ENCODE measurements at regions not wholly inside any gene's neighbourhood (a gene's known extent, or its start where the extent isn't known, plus 50 kb on each side); places are given as distances from the start of the nearest gene placed in this dataset.

GRCh38 chr21:29991624-29992023 is 51.8 kb upstream of the GRIK1 start:
- Histone ChIP-seq H3K4me3 (ENCODE audit: low read depth, low read length) (no peak overlapping the region), H3K27me3 (replicated peaks) (no peaks in the 10 kb centered on the region), H3K27ac (no peak overlapping the region), H3K36me3 (replicated peaks) (no peaks in the 10 kb centered on the region)
- TF ChIP-seq CTCF (IDR thresholded peaks at IDR 0.05; ENCODE audit: low read depth, low read length, missing control alignments): no peak
- in situ Hi-C loops (cut with HindIII; ENCODE audit: low pct_ligation_motif_present, low sequenced_read_pairs): no loop called here
- no peak for DNase-seq

DNA sequence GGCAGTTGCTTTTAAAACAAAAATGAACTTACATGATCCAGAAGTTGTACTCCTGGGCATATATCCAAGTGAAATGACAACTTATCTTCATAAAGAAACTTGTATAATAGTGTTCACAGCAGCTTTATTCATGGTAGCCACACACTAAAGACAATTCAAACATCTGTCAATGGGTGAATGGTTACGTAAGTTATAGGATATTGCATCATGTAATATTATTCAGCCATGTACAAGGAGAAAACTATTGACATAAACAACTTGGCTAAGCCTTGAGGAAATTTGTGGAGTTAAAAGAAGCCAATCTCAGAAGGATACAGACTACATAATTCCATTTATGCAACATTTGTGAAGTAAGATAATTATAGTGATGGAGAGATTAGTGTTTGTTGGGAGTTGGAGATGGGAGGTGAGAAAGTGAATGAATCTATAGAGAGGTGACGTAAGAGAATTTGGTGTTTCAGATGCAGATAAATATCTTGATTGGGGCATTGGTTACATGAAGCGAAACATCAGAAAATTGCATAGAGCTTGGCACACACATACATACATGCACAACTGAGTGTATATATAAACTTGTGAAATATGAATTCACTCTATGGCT is 49.9 kb upstream of the GRIK1 start:
- H3K27me3 ChIP-seq (replicated peaks): no peaks in the 10 kb centered on the region
- TF ChIP-seq CTCF (IDR thresholded peaks at IDR 0.05; ENCODE audit: low read depth, low read length, missing control alignments): no peak
- in situ Hi-C loops (cut with HindIII; ENCODE audit: low pct_ligation_motif_present, low sequenced_read_pairs): no loop called here
- no peak overlapping the region for H3K4me3 ChIP-seq (ENCODE audit: low read depth, low read length)
- DNase-seq: no peak
- no peak overlapping the region for H3K27ac ChIP-seq
- no peaks in the 10 kb centered on the region for H3K36me3 ChIP-seq (replicated peaks)

Data from brain microvascular endothelial cell (primary cell).